GM10266 (cell line): ENCODE measurements at regions not wholly inside any gene's neighbourhood (a gene's known extent, or its start where the extent isn't known, plus 50 kb on each side); places are given as distances from the start of the nearest gene placed in this dataset.

ENCODE experiments used
- DNase-seq: peaks from one replicate; pipeline ENCODE4 v3.0.0; 2012; ENCODE audit errors: extremely low spot score
- TF ChIP-seq, protein P1 (sequence below): IDR thresholded peaks from 2 replicates; pipeline ENCODE4 v1.5.1; 2012; ENCODE audit warnings: mild to moderate bottlenecking, low read depth; ENCODE audit not compliant: control insufficient read depth, insufficient read depth; ENCODE audit errors: missing control alignments

DNA sequence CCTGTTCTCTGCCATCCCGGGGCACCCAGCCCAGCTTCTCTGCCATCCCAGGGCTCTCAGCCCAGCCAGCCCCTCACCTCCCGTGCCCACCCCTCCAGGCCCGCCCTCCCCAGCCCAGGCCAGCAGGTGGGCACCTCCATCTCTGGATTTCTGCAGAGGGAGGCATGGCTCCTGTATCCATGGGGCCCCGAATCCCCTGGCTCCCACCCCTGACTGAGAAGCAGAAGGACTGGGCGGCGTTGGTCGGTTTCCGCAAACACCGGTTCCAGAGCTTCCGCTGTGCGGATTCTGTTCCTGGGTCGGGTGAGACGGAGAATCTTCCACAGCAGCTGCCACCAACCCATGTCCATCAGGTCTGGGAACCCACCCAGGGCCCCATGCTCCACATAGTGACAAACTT, 240.3 kb downstream of the BRD1 start:
- no peak for DNase-seq
- TF ChIP-seq, protein P1, sequence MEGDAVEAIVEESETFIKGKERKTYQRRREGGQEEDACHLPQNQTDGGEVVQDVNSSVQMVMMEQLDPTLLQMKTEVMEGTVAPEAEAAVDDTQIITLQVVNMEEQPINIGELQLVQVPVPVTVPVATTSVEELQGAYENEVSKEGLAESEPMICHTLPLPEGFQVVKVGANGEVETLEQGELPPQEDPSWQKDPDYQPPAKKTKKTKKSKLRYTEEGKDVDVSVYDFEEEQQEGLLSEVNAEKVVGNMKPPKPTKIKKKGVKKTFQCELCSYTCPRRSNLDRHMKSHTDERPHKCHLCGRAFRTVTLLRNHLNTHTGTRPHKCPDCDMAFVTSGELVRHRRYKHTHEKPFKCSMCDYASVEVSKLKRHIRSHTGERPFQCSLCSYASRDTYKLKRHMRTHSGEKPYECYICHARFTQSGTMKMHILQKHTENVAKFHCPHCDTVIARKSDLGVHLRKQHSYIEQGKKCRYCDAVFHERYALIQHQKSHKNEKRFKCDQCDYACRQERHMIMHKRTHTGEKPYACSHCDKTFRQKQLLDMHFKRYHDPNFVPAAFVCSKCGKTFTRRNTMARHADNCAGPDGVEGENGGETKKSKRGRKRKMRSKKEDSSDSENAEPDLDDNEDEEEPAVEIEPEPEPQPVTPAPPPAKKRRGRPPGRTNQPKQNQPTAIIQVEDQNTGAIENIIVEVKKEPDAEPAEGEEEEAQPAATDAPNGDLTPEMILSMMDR = no peak

DNA sequence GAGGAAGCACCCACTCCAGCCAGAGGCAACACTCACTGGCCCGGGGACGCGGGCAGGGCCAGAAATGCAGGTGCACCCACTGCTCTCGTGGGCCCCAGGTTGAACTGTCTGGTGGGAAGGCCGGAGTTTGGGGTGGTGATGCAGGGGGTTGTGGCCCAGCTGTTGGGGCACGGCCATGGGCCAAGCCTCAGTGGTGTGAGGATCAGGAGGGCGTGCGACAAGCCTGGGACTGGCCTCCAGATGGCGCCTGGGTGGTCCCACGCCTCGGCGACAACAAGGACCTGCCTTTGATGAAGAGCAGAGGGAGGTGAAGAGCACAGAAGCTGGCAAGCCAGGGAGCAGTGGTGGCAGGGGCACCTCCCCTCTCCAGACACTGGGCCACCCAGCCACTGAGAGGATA, 240.8 kb downstream of the BRD1 start:
- TF ChIP-seq, protein P1 = no peak
- no peak for DNase-seq

DNA sequence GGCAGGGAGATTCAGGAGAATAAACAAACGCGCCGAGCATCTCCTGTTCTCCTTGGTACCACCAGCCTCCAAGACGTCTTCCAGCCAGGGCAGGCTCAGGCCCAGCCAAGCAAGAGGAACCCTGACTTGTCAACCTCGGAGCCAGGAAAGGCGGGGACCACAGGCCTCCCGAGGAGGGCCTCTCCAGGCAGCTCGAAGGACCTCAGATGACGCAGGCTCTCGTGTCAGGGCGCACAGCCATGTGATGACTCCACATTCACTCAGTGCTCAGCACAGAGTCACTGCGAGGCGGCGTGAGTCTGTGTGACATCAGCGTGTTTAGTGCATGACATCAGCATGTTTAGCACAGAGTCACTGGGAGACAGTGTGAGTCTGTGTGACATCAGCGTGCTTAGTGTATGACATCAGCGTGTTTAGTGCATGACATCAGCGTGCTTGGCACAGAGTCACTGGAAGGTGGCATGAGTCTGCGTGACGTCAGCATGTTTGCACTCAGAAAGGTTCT, 241.4 kb downstream of the BRD1 start:
- TF ChIP-seq, protein P1 = no peak
- DNase-seq = no peak

DNA sequence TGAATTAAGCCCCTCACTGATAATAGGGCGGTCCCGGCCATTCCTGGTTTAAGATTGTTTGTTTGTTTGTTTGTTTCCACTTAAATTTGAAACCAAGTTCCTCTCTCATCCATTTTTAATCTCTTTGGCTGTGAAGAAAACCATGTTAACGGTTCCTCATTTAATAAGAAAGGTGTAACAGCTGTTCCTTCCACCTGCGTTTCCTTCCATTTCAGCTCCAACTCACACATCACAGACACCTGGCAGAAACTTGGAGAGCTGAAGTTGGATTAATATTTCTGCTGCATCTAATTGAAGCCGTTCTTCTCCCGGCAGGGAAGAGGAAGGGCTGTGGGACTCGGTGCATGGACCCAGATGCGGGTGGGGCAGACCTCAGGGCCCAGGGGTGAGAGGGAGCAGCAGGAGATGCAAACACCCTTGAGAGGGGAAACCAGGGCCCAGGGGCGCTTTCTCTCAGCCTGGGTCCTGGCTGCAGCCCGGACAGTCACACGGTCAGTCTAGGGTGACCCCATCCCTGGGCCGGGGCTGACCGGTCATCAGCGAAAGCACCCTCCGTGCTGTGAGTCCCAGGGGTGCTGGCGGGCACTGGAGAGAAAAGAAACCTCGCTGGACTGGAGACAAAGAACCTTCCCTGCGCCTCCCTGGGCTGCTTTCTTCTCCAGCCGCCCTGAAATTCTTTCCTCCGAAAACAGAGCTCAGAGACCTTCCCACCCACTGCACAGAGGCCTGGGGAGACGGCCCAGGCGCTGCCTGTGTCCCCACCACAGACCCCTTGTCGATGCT, 242.0 kb downstream of the BRD1 start:
- TF ChIP-seq, protein P1 = no peak
- DNase-seq = no peak

DNA sequence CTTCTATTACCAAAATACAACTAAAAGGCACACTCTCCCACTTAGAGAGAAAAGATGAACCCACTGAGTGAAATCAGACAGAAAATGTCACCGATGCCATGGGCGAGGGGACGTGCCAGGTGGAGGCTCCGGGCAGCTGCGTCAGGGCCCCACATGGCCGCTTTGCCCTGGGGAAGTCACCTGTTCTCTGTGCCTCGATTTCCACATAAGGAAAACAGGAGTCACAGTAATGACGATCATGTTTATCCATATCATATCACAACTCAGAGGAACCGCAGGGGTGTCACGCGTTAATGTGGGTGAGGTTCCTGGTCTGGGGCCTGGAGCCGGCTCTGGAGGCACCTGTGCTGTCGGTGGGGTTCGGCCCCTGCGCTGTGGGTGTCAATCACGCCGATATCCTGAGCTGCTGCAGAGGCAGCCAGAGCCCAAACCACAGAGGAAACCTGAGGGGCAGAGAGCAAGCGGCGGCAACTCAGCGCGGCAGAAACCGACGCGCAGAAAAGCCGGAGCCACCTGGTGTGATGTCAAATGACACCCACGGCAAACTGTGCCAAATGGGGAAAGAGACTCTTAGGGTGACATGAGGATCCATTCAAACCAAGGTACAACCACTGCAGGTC, 243.7 kb downstream of the BRD1 start:
- TF ChIP-seq, protein P1 = no peak
- no peak for DNase-seq

DNA sequence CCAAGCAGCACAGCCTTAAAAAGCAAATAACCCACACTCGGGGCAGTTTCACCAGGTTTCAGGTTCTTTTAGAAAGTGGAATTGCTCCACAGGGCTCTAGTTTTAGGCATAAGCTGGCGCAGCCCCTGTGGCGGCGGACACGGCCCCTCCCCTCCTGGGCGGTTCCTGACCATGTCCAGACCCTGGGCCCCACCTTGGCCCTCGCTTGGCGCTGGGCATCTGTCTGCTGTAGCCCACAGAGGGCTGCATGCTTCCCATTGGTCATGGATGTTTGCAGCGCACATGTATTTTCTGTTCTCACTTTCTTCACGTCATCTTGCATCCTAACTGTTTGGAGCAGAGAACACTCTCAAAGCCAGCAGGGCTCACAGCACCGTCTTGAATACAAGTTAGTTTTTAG, 244.3 kb downstream of the BRD1 start:
- DNase-seq = no peak
- TF ChIP-seq, protein P1 = no peak

DNA sequence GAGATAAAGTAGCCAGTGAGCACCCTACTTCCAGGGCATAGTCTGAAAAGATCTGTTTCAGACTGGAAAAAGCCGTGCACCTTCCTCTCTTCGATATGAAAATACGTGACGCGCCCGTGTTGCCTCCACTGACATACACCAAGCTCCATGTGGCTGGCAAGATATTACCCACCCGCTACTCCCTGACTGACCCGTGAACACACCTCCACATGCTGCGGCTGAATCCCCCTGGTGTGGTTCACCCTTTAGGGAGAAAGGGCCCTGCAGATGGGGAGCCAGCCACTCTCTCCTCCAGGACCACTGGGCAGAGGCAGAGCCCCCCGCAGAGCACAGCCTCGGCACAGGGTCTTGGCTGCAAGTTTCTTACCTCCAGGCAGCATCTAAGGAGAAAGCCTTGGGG, 245.0 kb downstream of the BRD1 start:
- DNase-seq = no peak
- TF ChIP-seq, protein P1 = no peak
